ENCODE measurements at regions not wholly inside any gene's neighbourhood (a gene's known extent, or its start where the extent isn't known, plus 50 kb on each side); places are given as distances from the start of the nearest gene placed in this dataset.
"Not testable (repeated sequence)": the region's sequence is repeated elsewhere in the genome, so short reads cannot be mapped to it uniquely, and the experiment has no call there.

DNA sequence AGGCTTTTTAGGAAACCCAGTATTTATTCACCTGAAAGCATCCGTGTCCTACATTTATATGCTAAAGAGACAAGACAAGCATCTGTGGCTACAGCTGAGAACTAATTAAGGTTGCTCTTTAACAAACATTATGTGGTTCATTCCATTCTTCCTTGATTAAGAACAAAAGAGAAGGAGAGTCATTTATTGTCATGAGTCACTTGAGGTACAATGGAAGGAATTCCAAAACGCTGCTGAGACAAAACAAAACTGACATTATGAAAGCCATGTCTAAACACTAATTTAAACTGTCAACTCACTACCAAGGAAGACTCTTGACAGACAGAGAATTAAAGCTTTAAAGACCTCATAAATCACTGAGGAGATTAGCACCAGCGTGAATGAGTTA lies 214.4 kb downstream of the BMP4 start:
- DNase-seq (ENCODE audit: low read depth), result no peak

DNA sequence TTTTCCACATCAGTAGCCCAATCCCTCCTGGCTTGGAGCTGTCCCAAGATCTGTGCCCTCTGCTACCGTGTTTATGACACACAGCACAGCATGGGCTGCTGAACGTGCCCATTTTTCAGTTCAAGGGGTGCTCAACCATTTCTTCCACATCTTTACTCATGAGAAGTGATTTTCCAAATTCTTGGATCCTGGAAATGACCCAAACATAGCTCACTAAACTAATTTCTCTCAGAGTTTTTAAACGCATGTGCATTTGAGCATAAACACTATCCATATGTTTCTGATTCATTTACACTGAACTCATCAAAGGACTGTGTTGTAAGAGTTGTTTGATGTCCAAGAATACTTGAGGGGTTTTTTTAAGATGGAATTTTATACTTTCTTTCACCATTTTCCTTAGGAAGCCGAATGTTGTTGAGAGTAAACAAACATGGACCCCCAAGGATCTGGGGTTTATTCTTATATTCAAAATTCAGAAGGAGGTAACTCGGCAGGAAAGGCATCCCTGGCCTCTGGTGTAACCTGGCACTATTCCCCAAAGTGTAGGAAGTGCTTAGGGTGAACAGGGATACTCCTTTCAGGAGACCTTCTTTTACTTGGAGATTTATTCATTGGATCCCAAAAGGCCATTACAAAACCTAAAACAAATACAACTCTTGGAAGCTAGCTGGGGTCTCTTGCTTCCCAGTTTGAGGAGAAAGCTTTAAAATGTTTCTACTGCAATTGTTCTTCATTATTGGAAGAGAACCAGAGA lies 215.0 kb downstream of the BMP4 start:
- DNase-seq (ENCODE audit: low read depth), result no peak

GRCh38 chr14:53740570-53740969 lies 216.1 kb downstream of the BMP4 start:
- DNase-seq (ENCODE audit: low read depth), result no peak

DNA sequence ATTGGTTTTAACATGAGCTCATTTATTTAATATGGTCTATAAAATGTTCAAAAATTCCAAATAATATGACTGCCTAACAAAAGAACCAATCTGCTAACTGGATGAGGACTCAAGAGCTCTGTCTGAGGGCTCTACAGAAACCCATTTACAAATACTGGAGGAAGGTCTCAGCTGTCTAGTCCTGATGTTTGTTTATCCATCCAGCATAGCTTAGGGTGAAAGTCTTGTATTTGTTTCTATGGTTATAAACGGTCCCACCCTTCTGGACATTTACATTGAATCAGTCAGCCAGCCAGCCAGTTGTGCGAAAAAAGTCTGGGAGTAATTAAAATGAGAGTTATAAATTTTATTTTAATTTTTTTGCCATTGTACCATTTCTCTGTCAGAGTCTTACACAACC lies 220.7 kb downstream of the BMP4 start:
- DNase-seq (ENCODE audit: low read depth), result no peak

DNA sequence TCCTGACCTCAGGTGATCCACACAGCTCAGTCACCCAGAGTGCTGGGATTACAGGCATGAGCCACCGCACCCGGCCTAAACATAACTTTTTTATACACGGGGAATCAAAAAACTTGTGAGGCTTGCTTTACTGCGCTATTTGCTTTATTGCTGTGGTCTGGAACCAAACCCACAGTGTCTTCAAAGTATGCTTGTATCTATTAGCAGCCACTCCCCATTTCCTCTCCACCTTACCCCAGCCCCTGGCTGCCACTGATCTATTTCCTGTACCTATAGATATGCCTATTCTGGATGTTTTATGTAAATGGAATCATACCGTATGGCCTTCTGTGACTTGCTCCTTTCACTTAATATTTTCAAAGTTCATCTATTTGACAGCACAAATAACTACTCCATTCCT lies 233.4 kb downstream of the BMP4 start:
- DNase-seq (ENCODE audit: low read depth), result no peak

DNA sequence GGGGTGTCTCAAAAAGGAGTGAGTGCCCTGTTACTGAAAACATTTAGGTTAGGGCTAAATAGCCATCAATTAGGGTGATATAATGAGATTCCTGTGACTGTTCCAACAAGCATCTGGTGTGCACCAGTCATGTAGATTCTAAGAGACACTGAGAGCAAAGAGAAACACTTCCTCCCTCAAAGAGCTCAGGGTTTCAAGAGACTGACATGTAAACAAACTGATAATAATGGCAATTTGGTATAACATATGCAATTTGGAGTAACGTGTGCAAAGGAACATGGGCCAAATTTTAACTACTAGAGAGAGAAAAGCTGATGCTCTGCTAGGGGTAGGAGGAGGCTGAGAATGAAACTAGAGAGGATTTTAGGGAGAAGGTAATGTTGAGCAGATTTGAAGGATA lies 237.1 kb downstream of the BMP4 start:
- no peak for DNase-seq (ENCODE audit: low read depth)

DNA sequence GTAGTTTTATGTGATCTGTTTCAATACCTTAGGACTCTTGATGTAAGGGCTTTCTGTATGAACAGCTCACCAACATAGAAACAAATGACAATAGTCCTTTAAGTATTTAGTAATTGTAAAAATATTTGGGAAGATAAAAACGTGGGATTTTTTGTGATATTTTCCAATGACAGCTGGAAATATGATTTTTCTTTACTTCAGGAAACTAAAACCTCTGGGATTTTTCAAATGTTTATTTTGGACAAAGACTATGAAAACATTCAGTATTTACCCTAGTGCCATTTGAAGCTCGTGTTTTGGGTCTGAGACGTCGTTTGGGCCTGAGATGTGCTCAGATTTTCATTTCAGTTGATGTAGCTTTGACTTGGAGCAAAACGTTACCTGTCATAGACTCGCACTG lies 240.0 kb downstream of the BMP4 start:
- no peak for DNase-seq (ENCODE audit: low read depth)

- DNase-seq (ENCODE audit: low read depth), result no peak
These were observed 241.4 kb downstream of the BMP4 start for GRCh38 chr14:53715193-53715721.

GRCh38 chr14:53714495-53715192 lies 242.0 kb downstream of the BMP4 start:
- no peak for DNase-seq (ENCODE audit: low read depth)

DNA sequence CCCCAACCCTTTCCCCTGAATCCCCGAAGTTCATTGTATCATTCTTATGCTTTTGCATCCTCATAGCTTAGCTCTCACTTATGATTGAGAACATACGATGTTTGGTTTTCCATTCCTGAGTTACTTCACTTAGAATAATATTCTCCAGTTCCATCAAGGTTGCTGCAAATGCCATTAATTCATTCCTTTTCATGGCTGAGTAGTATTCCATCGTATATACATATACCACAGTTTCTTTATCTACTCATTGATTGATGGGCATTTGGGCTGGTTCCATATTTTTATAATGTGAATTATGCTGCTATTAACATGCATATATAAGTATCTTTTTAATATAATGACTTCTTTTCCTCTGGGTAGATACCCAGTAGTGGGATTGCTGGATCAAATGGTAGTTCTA lies 243.7 kb downstream of the BMP4 start:
- not testable (repeated sequence) for DNase-seq (ENCODE audit: low read depth)

DNA sequence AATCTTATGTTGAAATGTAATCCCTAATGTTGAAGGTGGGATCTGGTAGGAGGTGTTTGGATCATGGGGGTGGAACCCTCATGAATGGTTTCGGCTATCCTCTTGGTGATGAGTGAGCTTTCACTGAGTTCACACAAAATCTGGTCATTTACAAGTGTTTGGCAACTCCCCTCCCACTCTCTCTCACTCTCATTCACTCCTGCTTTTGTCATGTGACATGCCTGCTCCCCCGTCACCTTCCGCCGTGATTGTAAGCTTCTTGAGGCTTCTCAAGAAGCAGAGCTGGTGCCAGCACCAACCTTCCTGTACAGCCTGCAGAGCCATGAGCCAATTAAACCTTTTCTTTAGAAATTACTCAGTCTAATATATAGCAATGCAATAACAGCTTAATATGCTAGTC lies 245.4 kb downstream of the BMP4 start:
- DNase-seq (ENCODE audit: low read depth), result no peak

GRCh38 chr14:53710615-53711014 lies 246.0 kb downstream of the BMP4 start:
- no peak for DNase-seq (ENCODE audit: low read depth)

- no peak for DNase-seq (ENCODE audit: low read depth)
These were observed 247.2 kb downstream of the BMP4 start for GRCh38 chr14:53709381-53709780.

DNA sequence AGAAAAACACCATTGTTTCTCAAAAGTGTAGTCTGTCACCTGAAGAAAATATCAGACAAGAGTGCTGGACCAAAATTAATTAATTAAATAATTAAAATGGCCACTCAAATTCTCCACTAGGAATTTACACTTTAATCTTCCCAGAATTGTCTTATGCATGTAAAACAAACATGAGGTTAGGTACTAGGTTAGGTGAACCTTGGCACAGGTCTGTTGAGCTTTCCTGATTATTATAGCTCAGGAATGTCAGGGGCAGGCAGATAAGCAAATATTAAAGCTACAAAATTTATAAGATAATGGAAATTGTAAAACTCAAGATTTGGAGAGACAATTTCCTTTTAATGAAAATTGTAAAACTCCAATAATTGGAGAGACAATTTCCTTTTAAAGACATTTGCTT lies 253.2 kb downstream of the BMP4 start:
- no peak for DNase-seq (ENCODE audit: low read depth)

- no peak for DNase-seq (ENCODE audit: low read depth)
These were observed 255.3 kb downstream of the BMP4 start for GRCh38 chr14:53701108-53701875.

DNA sequence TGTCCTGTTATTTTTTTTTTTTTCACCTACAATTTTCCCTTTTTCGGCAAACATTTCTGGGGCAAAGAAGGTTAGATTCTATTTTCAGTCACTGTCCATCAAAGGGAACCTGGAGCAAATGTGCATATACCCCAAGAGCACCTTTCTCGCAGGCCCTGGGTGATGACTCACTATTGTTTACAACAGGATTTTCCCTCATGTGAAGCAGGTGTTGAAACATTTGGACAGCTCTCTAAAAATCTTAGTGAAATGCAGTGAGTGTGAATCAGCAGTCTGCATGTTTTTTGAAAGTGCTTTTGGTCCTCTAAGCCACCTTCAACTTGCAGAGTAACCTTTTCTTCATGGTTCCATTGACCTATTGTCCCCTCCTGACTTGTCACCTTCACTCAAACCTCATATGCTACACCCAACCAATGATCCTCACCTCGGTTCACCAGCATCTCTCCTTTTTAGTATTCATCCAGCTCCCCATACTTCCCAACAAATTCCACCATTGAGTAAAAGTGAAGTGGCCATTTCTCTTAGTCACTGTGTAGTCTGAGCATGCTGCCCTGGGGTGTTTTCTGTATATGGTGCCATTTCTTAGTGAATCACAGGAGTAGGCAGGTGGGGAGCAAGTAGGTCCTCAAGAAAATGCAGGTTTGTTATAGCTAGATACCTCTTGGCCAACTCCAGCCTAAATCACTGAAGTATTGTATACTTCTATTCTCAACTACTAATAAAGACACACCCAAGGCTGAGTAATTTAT lies 260.2 kb downstream of the BMP4 start:
- DNase-seq (ENCODE audit: low read depth), result no peak

DNA sequence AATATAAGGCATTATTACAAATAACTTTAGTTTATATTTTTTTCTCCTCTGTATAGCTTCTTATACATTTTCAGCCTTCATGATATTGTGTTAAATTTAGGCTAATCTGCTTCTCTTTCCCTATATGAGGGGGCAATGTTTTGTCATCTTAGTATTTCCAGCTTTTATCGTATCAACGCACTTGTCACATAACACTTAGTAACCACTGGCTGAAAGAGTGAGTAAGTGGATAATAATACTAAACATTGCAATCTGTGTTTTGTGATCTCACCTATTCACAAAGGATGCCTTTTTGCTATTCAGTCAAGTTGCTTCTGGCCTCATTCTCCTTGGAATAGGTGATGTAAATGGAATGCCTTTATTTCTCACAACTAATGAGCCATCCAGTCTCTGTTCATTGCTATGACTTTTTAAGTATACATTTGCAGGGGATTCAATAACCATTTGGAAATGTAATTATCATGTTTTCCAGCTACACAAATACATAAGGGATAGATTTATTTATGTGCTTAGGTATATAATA lies 260.9 kb downstream of the BMP4 start:
- DNase-seq (ENCODE audit: low read depth), result no peak

GRCh38 chr14:53692885-53693284 lies 263.7 kb downstream of the BMP4 start:
- DNase-seq (ENCODE audit: low read depth), result no peak

- DNase-seq (ENCODE audit: low read depth), result no peak
These were observed 264.2 kb downstream of the BMP4 start for GRCh38 chr14:53692451-53692850.

GRCh38 chr14:53683229-53683628 lies 273.4 kb downstream of the BMP4 start:
- DNase-seq (ENCODE audit: low read depth), result no peak

DNA sequence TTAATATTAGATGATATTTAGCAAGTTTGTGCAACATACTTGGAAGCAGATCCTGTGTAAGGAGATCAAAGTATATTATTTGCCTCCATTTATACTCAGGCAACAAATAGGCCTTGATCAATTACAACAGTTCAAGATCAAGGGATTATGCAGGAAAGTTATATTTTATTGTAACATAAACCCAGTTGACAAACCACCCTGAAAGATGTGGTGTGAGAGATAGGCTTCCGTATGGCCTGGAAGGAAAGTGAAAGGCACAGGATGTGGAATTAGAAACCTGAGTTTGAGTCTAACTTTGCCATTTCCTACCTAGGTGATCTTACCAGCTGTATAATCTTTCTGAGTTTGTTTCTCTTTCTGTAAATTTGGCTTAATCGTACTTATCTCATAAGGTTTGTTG lies 284.1 kb downstream of the BMP4 start:
- no peak for DNase-seq (ENCODE audit: low read depth)

DNA sequence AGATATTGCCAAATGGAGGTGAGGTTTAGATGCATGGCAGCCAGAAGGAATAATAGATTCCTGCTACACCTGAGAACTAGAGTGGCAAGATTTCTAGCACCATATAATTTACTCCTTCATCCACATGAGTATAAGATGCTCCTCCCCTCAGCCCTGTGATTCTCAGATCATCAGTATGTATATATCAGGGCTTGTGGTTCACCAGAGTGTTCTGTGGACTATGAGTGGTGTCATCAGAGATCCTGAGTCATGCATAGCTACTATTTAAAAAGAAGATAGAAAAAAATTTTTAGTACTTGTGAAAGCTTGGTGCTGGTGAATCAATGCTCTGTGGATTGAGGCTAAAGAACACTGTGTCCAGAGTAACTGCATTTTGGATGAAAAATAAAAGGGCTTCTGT lies 285.9 kb downstream of the BMP4 start:
- no peak for DNase-seq (ENCODE audit: low read depth)
